ENCODE measurements at regions not wholly inside any gene's neighbourhood (a gene's known extent, or its start where the extent isn't known, plus 50 kb on each side); places are given as distances from the start of the nearest gene placed in this dataset.
"Not testable (repeated sequence)": the region's sequence is repeated elsewhere in the genome, so short reads cannot be mapped to it uniquely, and the experiment has no call there.

GRCh38 chr13:65929436-65929835 lies 1300.7 kb downstream of the PCDH9 start:
- no peaks in the 10 kb centered on the region for H3K36me3 ChIP-seq
- H3K27ac ChIP-seq, result no peak overlapping the region
- no peaks in the 10 kb centered on the region for H3K4me1 ChIP-seq
- no peak overlapping the region for H3K4me3 ChIP-seq
- H3K27me3 ChIP-seq, result no peaks in the 10 kb centered on the region
- no peaks in the 10 kb centered on the region for H4K20me1 ChIP-seq
- no peak overlapping the region for H3K4me2 ChIP-seq
- no peak for TF ChIP-seq Cebpa-rat (IDR thresholded peaks at IDR 0.05)
- H3K9me3 ChIP-seq (replicated peaks in 1 of 11), result no peaks in the 10 kb centered on the region
- no peak overlapping the region for H3K9ac ChIP-seq

GRCh38 chr13:65926750-65927171 lies 1303.4 kb downstream of the PCDH9 start:
- Histone ChIP-seq H3K9ac (no peak overlapping the region), H3K4me1 (no peaks in the 10 kb centered on the region), H4K20me1 (no peaks in the 10 kb centered on the region), H3K9me3 (replicated peaks in 1 of 11) (no peaks in the 10 kb centered on the region), H3K27ac (no peak overlapping the region), H3K4me2 (no peak overlapping the region), H3K27me3 (no peaks in the 10 kb centered on the region), H3K4me3 (no peak overlapping the region), H3K36me3 (no peaks in the 10 kb centered on the region)
- no peak for TF ChIP-seq Cebpa-rat (IDR thresholded peaks at IDR 0.05)

GRCh38 chr13:65922846-65923245 lies 1307.3 kb downstream of the PCDH9 start:
- not testable (repeated sequence) for H3K27me3 ChIP-seq; H3K4me2 ChIP-seq; H3K9ac ChIP-seq; H3K4me3 ChIP-seq; H4K20me1 ChIP-seq; H3K27ac ChIP-seq; H3K4me1 ChIP-seq; H3K36me3 ChIP-seq; H3K9me3 ChIP-seq (replicated peaks in 1 of 11)

GRCh38 chr13:65921933-65922332 lies 1308.2 kb downstream of the PCDH9 start:
- no peak overlapping the region for H3K27ac ChIP-seq
- H3K27me3 ChIP-seq, result no peaks in the 10 kb centered on the region
- H3K4me2 ChIP-seq, result no peak overlapping the region
- no peak overlapping the region for H3K9ac ChIP-seq
- no peaks in the 10 kb centered on the region for H3K9me3 ChIP-seq (replicated peaks in 1 of 11)
- H3K4me1 ChIP-seq, result no peaks in the 10 kb centered on the region
- no peaks in the 10 kb centered on the region for H4K20me1 ChIP-seq
- H3K36me3 ChIP-seq, result no peaks in the 10 kb centered on the region
- no peak overlapping the region for H3K4me3 ChIP-seq
- no peak for TF ChIP-seq Cebpa-rat (IDR thresholded peaks at IDR 0.05)

GRCh38 chr13:65917731-65918130 lies 1312.4 kb downstream of the PCDH9 start:
- TF ChIP-seq Cebpa-rat (IDR thresholded peaks at IDR 0.05), result no peak
- Histone ChIP-seq H3K9ac (no peak overlapping the region), H3K4me1 (peaks cover 0 to 9% (median 0%) of the 10 kb centered on the region in 10 experiments; a peak in 4 of 20 replicates), H3K9me3 (replicated peaks in 1 of 11) (no peaks in the 10 kb centered on the region), H3K4me3 (no peak overlapping the region), H3K27ac (no peak overlapping the region), H4K20me1 (no peaks in the 10 kb centered on the region), H3K27me3 (no peaks in the 10 kb centered on the region), H3K36me3 (no peaks in the 10 kb centered on the region), H3K4me2 (no peak overlapping the region)

- peaks cover 0 to 5% (median 0%) of the 10 kb centered on the region in 11 experiments; a peak in 2 of 22 replicates for H3K9me3 ChIP-seq (replicated peaks in 1 of 11)
- H3K9ac ChIP-seq, result no peak overlapping the region
- no peak for TF ChIP-seq Cebpa-rat (IDR thresholded peaks at IDR 0.05)
- H3K4me2 ChIP-seq, result no peak overlapping the region
- H3K27ac ChIP-seq, result no peak overlapping the region
- peaks cover 0 to 10% (median 0%) of the 10 kb centered on the region in 10 experiments; a peak in 4 of 20 replicates for H3K4me1 ChIP-seq
- no peak overlapping the region for H3K4me3 ChIP-seq
- no peaks in the 10 kb centered on the region for H3K36me3 ChIP-seq
- no peaks in the 10 kb centered on the region for H3K27me3 ChIP-seq
- H4K20me1 ChIP-seq, result no peaks in the 10 kb centered on the region
Observed at GRCh38 chr13:65915195-65915594, 1314.9 kb downstream of the PCDH9 start.

GRCh38 chr13:65914716-65915115 lies 1315.4 kb downstream of the PCDH9 start:
- Histone ChIP-seq H3K36me3 (no peaks in the 10 kb centered on the region), H3K4me2 (no peak overlapping the region), H3K27ac (no peak overlapping the region), H4K20me1 (no peaks in the 10 kb centered on the region), H3K9ac (no peak overlapping the region), H3K4me1 (peaks cover 0 to 10% (median 0%) of the 10 kb centered on the region in 10 experiments; a peak in 4 of 20 replicates), H3K4me3 (no peak overlapping the region), H3K9me3 (replicated peaks in 1 of 11) (peaks cover 0 to 5% (median 0%) of the 10 kb centered on the region in 11 experiments; a peak in 2 of 22 replicates), H3K27me3 (no peaks in the 10 kb centered on the region)
- TF ChIP-seq Cebpa-rat (IDR thresholded peaks at IDR 0.05), result no peak

- Histone ChIP-seq H3K4me2 (peak overlapping the region in 3 of 11 experiments; percentile 4 to 40 (median 18); a peak in 4 of 22 replicates), H3K27me3 (no peaks in the 10 kb centered on the region)
Observed at GRCh38 chr13:65913173-65913572, 1317.0 kb downstream of the PCDH9 start.

GRCh38 chr13:65912516-65912915 lies 1317.6 kb downstream of the PCDH9 start:
- Histone ChIP-seq H3K9me3 (replicated peaks in 1 of 11) (peaks cover 0 to 17% (median 0%) of the 10 kb centered on the region in 11 experiments; a peak in 7 of 22 replicates), H3K36me3 (no peaks in the 10 kb centered on the region), H3K27ac (no peak overlapping the region), H3K27me3 (no peaks in the 10 kb centered on the region), H3K4me3 (no peak overlapping the region), H3K4me2 (no peak overlapping the region), H3K9ac (no peak overlapping the region), H3K4me1 (peaks cover 0 to 10% (median 0%) of the 10 kb centered on the region in 10 experiments; a peak in 4 of 20 replicates), H4K20me1 (no peaks in the 10 kb centered on the region)
- no peak for TF ChIP-seq Cebpa-rat (IDR thresholded peaks at IDR 0.05)

More at GRCh38 chr13:65913173-65913572, 1317.0 kb downstream of the PCDH9 start:
- Histone ChIP-seq H4K20me1 (no peaks in the 10 kb centered on the region), H3K9ac (no peak overlapping the region), H3K4me3 (no peak overlapping the region), H3K36me3 (no peaks in the 10 kb centered on the region), H3K9me3 (replicated peaks in 1 of 11) (peaks cover 0 to 17% (median 0%) of the 10 kb centered on the region in 11 experiments; a peak in 6 of 22 replicates), H3K4me1 (peaks cover 0 to 10% (median 0%) of the 10 kb centered on the region in 10 experiments; a peak in 4 of 20 replicates), H3K27ac (no peak overlapping the region)
- TF ChIP-seq Cebpa-rat (IDR thresholded peaks at IDR 0.05), result no peak

- Histone ChIP-seq H3K4me1 (peaks cover 0 to 10% (median 0%) of the 10 kb centered on the region in 10 experiments; a peak in 4 of 20 replicates), H3K27me3 (no peaks in the 10 kb centered on the region), H3K9ac (no peak overlapping the region), H3K9me3 (replicated peaks in 1 of 11) (peaks cover 0 to 17% (median 0%) of the 10 kb centered on the region in 11 experiments; a peak in 8 of 22 replicates), H4K20me1 (no peaks in the 10 kb centered on the region), H3K4me2 (no peak overlapping the region), H3K27ac (no peak overlapping the region), H3K4me3 (no peak overlapping the region), H3K36me3 (no peaks in the 10 kb centered on the region)
- TF ChIP-seq Cebpa-rat (IDR thresholded peaks at IDR 0.05), result peak in 3 of 11 experiments; percentile 18 to 28 (median 22); a peak in 2 of 22 replicates
Observed at GRCh38 chr13:65911546-65912193, 1318.5 kb downstream of the PCDH9 start.
